H9 (cell line): ENCODE measurements at regions not wholly inside any gene's neighbourhood (a gene's known extent, or its start where the extent isn't known, plus 50 kb on each side); places are given as distances from the start of the nearest gene placed in this dataset.

Experiments
- DNase-seq: peaks from one replicate; pipeline ENCODE4 v3.0.0-alpha.2; 2017
- H2AFZ ChIP-seq: one replicate; pipeline ENCODE4 v1.6.1; 2013; ENCODE audit warnings: mild to moderate bottlenecking, low read length, control low read depth, moderate library complexity
- H2AK5ac ChIP-seq: 2 replicates; pipeline ENCODE4 v1.6.1; 2013; ENCODE audit warnings: low read length, control low read depth, mixed read lengths; ENCODE audit not compliant: insufficient read length
- H2BK120ac ChIP-seq: one replicate; pipeline ENCODE4 v1.6.1; 2013; ENCODE audit warnings: low read depth, mild to moderate bottlenecking, low read length, control low read depth, inconsistent platforms; ENCODE audit not compliant: poor library complexity, severe bottlenecking
- H2BK12ac ChIP-seq: 2 replicates; pipeline ENCODE4 v1.6.1; 2013; ENCODE audit warnings: low read length, control low read depth, mixed read lengths, low read depth; ENCODE audit not compliant: insufficient read length
- H2BK15ac ChIP-seq: 2 replicates; pipeline ENCODE4 v1.6.1; 2013; ENCODE audit warnings: low read depth, low read length, control low read depth
- H2BK20ac ChIP-seq: one replicate; pipeline ENCODE4 v1.6.1; 2013; ENCODE audit warnings: low read depth, mild to moderate bottlenecking, low read length, control low read depth, inconsistent platforms; ENCODE audit not compliant: poor library complexity, severe bottlenecking
- H2BK5ac ChIP-seq: 2 replicates; pipeline ENCODE4 v1.6.1; 2013; ENCODE audit warnings: low read length, control low read depth, mixed read lengths; ENCODE audit not compliant: insufficient read length
- H3K14ac ChIP-seq: 2 replicates; pipeline ENCODE4 v1.6.1; 2013; ENCODE audit warnings: low read length, control low read depth; ENCODE audit not compliant: insufficient read depth
- H3K18ac ChIP-seq: 2 replicates; pipeline ENCODE4 v1.6.1; 2013; ENCODE audit warnings: low read depth, mild to moderate bottlenecking, mixed read lengths, low read length, control low read depth; ENCODE audit not compliant: insufficient read length
- H3K23ac ChIP-seq: 2 replicates; pipeline ENCODE4 v1.6.1; 2013; ENCODE audit warnings: low read length, control low read depth, mixed read lengths, low read depth; ENCODE audit not compliant: insufficient read length
- H3K23me2 ChIP-seq: 2 replicates; pipeline ENCODE4 v1.6.1; 2013; ENCODE audit warnings: low read depth, mild to moderate bottlenecking, mixed read lengths, low read length, control low read depth; ENCODE audit not compliant: insufficient read length, poor library complexity, severe bottlenecking
- H3K27ac ChIP-seq: 2 replicates; pipeline ENCODE4 v1.5.1; 2013; ENCODE audit warnings: low read length, control low read depth, mixed read lengths, low read depth; ENCODE audit not compliant: insufficient read length
- H3K27me3 ChIP-seq: 2 replicates; pipeline ENCODE4 v1.6.1; 2013; ENCODE audit warnings: low read length, control low read depth, inconsistent platforms; ENCODE audit not compliant: insufficient read depth
- H3K4ac ChIP-seq: 2 replicates; pipeline ENCODE4 v1.6.1; 2013; ENCODE audit warnings: low read depth, mild to moderate bottlenecking, control low read depth, inconsistent platforms, low read length, moderate library complexity
- H3K4me1 ChIP-seq: 2 replicates; pipeline ENCODE4 v1.6.1; 2013; ENCODE audit warnings: low read length, control low read depth, inconsistent platforms; ENCODE audit not compliant: insufficient read depth
- H3K4me2 ChIP-seq: 2 replicates; pipeline ENCODE4 v1.6.1; 2013; ENCODE audit warnings: low read length, control low read depth, mixed read lengths; ENCODE audit not compliant: insufficient read length, insufficient read depth
- H3K56ac ChIP-seq: 2 replicates; pipeline ENCODE4 v1.6.1; 2013; ENCODE audit warnings: low read depth, mild to moderate bottlenecking, mixed read lengths, low read length, control low read depth; ENCODE audit not compliant: insufficient read length
- H3K79me1 ChIP-seq: 2 replicates; pipeline ENCODE4 v1.6.1; 2013; ENCODE audit warnings: low read depth, mild to moderate bottlenecking, moderate library complexity, low read length, control low read depth, inconsistent platforms; ENCODE audit not compliant: insufficient read depth, poor library complexity, severe bottlenecking
- H3K79me2 ChIP-seq: 2 replicates; pipeline ENCODE4 v1.6.1; 2013; ENCODE audit warnings: low read length, control low read depth, inconsistent platforms; ENCODE audit not compliant: insufficient read depth
- H3K9ac ChIP-seq: 2 replicates; pipeline ENCODE4 v1.6.1; 2013; ENCODE audit warnings: low read length, control low read depth, mixed read lengths; ENCODE audit not compliant: insufficient read length; ENCODE audit errors: extremely low read depth
- H3K9me3 ChIP-seq: one replicate; pipeline ENCODE4 v1.6.1; 2013; ENCODE audit warnings: low read depth, low read length, inconsistent platforms; ENCODE audit not compliant: control insufficient read depth
- H3T11ph ChIP-seq: one replicate; pipeline ENCODE4 v1.6.1; 2013; ENCODE audit warnings: mild to moderate bottlenecking, low read length, control low read depth, inconsistent platforms
- H4K20me1 ChIP-seq: one replicate; pipeline ENCODE4 v1.6.1; 2013; ENCODE audit not compliant: control insufficient read depth, insufficient read length, insufficient read depth
- H4K5ac ChIP-seq: 2 replicates; pipeline ENCODE4 v1.6.1; 2013; ENCODE audit warnings: low read depth, mild to moderate bottlenecking, mixed read lengths, low read length, control low read depth; ENCODE audit not compliant: insufficient read length
- H4K8ac ChIP-seq: replicated peaks from 2 replicates; pipeline ENCODE4 v1.6.1; 2013; ENCODE audit warnings: low read length, control low read depth, mixed read lengths, low read depth; ENCODE audit not compliant: insufficient read length
- H4K91ac ChIP-seq: 2 replicates; pipeline ENCODE4 v1.6.1; 2013; ENCODE audit warnings: low read depth, mild to moderate bottlenecking, moderate library complexity, mixed read lengths, low read length, control low read depth; ENCODE audit not compliant: insufficient read length
- H3K27ac Mint-ChIP-seq, 3 experiments: 2 replicates in 2 of 3; 3 replicates in 1 of 3; pipeline ENCODE4 v1.8.0; 2020 to 2021; ENCODE audit warnings: mixed read lengths in 3 of 3, mild to moderate bottlenecking in 1 of 3, moderate library complexity in 1 of 3
- H3K27me3 Mint-ChIP-seq: 2 replicates; pipeline ENCODE4 v1.8.0; 2021; ENCODE audit warnings: low read depth, mild to moderate bottlenecking, moderate library complexity, mixed read lengths
- H3K36me3 Mint-ChIP-seq, 3 experiments: 2 replicates in 2 of 3; 3 replicates in 1 of 3; pipeline ENCODE4 v1.8.0; 2020 to 2021; ENCODE audit warnings: low read depth in 3 of 3, mixed read lengths in 3 of 3; ENCODE audit not compliant: insufficient read depth in 1 of 3
- H3K4me1 Mint-ChIP-seq, 2 experiments: 2 replicates each; pipeline ENCODE4 v1.8.0; 2020; ENCODE audit warnings: mixed read lengths in 2 of 2
- H3K4me3 Mint-ChIP-seq, 2 experiments: 2 replicates in 1 of 2; 3 replicates in 1 of 2; pipeline ENCODE4 v1.8.0; 2020 to 2021; ENCODE audit warnings: mild to moderate bottlenecking in 2 of 2, mixed read lengths in 2 of 2, moderate library complexity in 1 of 2
- H3K9me3 Mint-ChIP-seq, 2 experiments: 2 replicates in 1 of 2; 3 replicates in 1 of 2; pipeline ENCODE4 v1.8.0; 2020; ENCODE audit warnings: mild to moderate bottlenecking in 2 of 2, mixed read lengths in 2 of 2, moderate library complexity in 1 of 2
- WGBS: extraction: QIAGEN DNeasy Blood & Tissue Kit; methylation state at CpG from one replicate; pipeline ENCODE4 v1.1.7; 2013; ENCODE audit warnings: missing lambda C conversion rate, low lambda C conversion rate, mixed read lengths; ENCODE audit not compliant: insufficient read length; ENCODE audit errors: extremely low coverage; 5-methylcytosine and 5-hydroxymethylcytosine counted together
- TF ChIP-seq, protein P1 (sequence below): fragments of 200-600 bp; sonication (generic); conservative IDR thresholded peaks from 3 replicates; pipeline ENCODE4 v1.8.0; 2021; ENCODE audit warnings: antibody characterized with exemption, mild to moderate bottlenecking

DNA sequence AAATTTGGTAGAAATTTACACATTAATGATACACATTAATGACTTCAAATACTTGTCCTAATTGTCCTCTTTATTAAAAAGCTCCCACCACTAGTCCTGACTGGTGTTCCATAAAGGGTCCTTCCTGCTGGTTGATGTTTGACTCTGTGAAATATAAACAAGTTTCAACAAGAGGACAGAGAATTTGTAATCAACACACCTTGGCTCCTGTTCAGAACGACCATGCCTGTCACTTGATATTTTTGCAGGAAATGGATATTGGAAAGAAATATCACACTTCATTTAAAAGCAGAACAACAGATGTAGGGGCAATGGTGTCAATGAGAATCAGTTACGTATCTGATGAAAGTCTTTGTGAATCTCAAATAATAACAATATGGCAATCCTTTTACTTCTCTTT lies 211.7 kb downstream of the ENC1 start:
- H3K27ac Mint-ChIP-seq = no peak overlapping the region
- H3K23ac ChIP-seq = no peak overlapping the region
- no peak overlapping the region for H3K4me3 Mint-ChIP-seq
- H3K36me3 Mint-ChIP-seq = peaks cover 7 to 15% (median 11%) of the 10 kb centered on the region in 3 experiments
- no CpG with 5 or more reads among the region's 2 CpGs for WGBS
- no peak overlapping the region for H2BK5ac ChIP-seq
- H4K5ac ChIP-seq = no peak overlapping the region
- no peak overlapping the region for H3K4me2 ChIP-seq
- no peak overlapping the region for H3K18ac ChIP-seq
- H2BK120ac ChIP-seq = no peak overlapping the region
- no peaks in the 10 kb centered on the region for H3K79me1 ChIP-seq
- H3K27ac ChIP-seq = no peak overlapping the region
- no peak overlapping the region for H4K8ac ChIP-seq
- TF ChIP-seq, protein P1, sequence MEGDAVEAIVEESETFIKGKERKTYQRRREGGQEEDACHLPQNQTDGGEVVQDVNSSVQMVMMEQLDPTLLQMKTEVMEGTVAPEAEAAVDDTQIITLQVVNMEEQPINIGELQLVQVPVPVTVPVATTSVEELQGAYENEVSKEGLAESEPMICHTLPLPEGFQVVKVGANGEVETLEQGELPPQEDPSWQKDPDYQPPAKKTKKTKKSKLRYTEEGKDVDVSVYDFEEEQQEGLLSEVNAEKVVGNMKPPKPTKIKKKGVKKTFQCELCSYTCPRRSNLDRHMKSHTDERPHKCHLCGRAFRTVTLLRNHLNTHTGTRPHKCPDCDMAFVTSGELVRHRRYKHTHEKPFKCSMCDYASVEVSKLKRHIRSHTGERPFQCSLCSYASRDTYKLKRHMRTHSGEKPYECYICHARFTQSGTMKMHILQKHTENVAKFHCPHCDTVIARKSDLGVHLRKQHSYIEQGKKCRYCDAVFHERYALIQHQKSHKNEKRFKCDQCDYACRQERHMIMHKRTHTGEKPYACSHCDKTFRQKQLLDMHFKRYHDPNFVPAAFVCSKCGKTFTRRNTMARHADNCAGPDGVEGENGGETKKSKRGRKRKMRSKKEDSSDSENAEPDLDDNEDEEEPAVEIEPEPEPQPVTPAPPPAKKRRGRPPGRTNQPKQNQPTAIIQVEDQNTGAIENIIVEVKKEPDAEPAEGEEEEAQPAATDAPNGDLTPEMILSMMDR = no peak
- H2AK5ac ChIP-seq = no peak overlapping the region
- H3K4me1 Mint-ChIP-seq = peaks cover 17 to 20% of the 10 kb centered on the region in 2 experiments
- H3K14ac ChIP-seq = no peak overlapping the region
- no peak overlapping the region for H3K9ac ChIP-seq
- no peak overlapping the region for H3K4ac ChIP-seq
- no peaks in the 10 kb centered on the region for H3K27me3 ChIP-seq
- H3K79me2 ChIP-seq = no peaks in the 10 kb centered on the region
- H3K27me3 Mint-ChIP-seq = peaks cover 46% of the 10 kb centered on the region
- DNase-seq = no peak
- H3K56ac ChIP-seq = no peak overlapping the region
- H4K20me1 ChIP-seq = no peaks in the 10 kb centered on the region
- H3T11ph ChIP-seq = no peak overlapping the region
- peaks cover 11 to 17% of the 10 kb centered on the region in 2 experiments for H3K9me3 Mint-ChIP-seq
- peaks cover 4% of the 10 kb centered on the region; the same call in 1 of the 2 replicates for H3K4me1 ChIP-seq
- no peak overlapping the region for H4K91ac ChIP-seq
- H2AFZ ChIP-seq = no peak overlapping the region
- no peaks in the 10 kb centered on the region for H3K23me2 ChIP-seq
- H2BK20ac ChIP-seq = no peak overlapping the region
- no peak overlapping the region for H2BK15ac ChIP-seq
- no peak overlapping the region for H2BK12ac ChIP-seq
- no peaks in the 10 kb centered on the region for H3K9me3 ChIP-seq
